ENCODE measurements at regions not wholly inside any gene's neighbourhood (a gene's known extent, or its start where the extent isn't known, plus 50 kb on each side); places are given as distances from the start of the nearest gene placed in this dataset.

DNA sequence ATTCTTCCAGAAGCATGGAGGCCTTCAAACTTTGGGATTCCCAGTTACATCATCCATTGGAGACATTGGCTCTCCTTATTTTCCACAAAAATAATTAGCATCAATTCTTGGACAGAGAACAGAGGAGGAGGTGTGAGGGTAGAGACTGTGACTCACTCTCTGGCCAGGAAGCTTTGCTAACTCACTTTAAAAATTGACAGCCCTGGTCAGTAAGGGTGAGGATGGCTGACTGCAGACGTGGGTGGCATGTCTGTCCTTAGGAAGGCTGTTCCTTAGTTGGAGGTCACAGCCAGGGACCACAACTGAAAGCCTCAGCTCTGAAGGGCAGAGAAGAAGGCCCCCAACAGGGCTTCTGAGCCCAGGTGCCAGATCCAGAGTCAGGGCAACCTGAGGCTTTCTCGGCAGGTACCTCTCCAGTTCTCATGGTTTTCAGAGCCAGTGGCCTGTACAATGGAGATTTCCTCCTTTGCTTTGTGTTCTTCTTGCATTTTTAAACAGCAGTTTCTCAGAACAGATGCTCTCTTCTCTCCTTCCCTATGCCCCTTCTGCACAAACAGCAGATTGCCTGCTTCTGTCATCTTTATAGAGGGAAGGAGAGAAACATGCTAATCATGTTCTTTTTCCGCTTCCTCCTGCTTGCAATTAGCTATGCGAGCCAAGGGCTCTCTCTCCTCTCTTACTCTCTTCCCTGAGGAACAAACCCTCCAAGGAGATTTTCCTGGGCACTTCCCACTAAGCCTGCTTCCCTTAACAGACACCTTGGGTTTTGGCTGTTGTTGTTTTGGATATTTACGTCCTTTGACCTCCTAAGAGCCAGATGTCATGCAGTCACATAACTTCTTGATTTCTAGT, 92.5 kb upstream of the ZNF366 start:
- H3K27ac ChIP-seq (replicated peaks) = peak overlapping the region; percentile 29
- peaks cover 14% of the 10 kb centered on the region for H3K9me3 ChIP-seq (replicated peaks)
- peaks cover 25% of the 10 kb centered on the region for H3K4me1 ChIP-seq
- no peaks in the 10 kb centered on the region for H3K27me3 ChIP-seq (ENCODE audit: low read depth)
- TF ChIP-seq, protein P1, sequence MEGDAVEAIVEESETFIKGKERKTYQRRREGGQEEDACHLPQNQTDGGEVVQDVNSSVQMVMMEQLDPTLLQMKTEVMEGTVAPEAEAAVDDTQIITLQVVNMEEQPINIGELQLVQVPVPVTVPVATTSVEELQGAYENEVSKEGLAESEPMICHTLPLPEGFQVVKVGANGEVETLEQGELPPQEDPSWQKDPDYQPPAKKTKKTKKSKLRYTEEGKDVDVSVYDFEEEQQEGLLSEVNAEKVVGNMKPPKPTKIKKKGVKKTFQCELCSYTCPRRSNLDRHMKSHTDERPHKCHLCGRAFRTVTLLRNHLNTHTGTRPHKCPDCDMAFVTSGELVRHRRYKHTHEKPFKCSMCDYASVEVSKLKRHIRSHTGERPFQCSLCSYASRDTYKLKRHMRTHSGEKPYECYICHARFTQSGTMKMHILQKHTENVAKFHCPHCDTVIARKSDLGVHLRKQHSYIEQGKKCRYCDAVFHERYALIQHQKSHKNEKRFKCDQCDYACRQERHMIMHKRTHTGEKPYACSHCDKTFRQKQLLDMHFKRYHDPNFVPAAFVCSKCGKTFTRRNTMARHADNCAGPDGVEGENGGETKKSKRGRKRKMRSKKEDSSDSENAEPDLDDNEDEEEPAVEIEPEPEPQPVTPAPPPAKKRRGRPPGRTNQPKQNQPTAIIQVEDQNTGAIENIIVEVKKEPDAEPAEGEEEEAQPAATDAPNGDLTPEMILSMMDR (IDR thresholded peaks at IDR 0.05; ENCODE audit: borderline replicate concordance) = no peak
- H3K4me3 ChIP-seq = no peak overlapping the region
- H3K36me3 ChIP-seq = no peaks in the 10 kb centered on the region
- intact Hi-C loops (cut with micrococcal nuclease) = no loop called here
- no peak for DNase-seq

DNA sequence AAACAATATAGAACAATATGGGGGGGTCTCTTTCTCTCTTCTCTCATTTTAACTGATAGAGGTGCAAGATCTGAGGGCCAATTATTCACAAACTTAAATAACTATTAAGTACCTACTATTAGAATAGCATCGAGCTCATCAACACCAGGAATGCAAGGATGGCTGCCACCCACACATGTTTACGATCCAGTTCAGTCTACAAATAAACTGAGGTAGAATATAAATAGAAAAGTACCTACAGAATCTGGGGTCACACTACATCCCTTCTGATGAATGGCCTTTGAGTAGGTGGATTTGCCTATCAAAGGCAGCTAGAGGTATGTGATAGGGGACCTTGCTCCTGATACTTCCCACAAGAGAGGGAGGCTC, 91.8 kb upstream of the ZNF366 start:
- no peak for DNase-seq
- H3K4me1 ChIP-seq = peaks cover 25% of the 10 kb centered on the region
- intact Hi-C loops (cut with micrococcal nuclease) = no loop called here
- H3K27ac ChIP-seq (replicated peaks) = peak overlapping the region; percentile 29
- H3K9me3 ChIP-seq (replicated peaks) = peaks cover 14% of the 10 kb centered on the region
- H3K36me3 ChIP-seq = no peaks in the 10 kb centered on the region
- H3K4me3 ChIP-seq = no peak overlapping the region
- TF ChIP-seq, protein P1 (IDR thresholded peaks at IDR 0.05; ENCODE audit: borderline replicate concordance) = no peak
- no peaks in the 10 kb centered on the region for H3K27me3 ChIP-seq (ENCODE audit: low read depth)

DNA sequence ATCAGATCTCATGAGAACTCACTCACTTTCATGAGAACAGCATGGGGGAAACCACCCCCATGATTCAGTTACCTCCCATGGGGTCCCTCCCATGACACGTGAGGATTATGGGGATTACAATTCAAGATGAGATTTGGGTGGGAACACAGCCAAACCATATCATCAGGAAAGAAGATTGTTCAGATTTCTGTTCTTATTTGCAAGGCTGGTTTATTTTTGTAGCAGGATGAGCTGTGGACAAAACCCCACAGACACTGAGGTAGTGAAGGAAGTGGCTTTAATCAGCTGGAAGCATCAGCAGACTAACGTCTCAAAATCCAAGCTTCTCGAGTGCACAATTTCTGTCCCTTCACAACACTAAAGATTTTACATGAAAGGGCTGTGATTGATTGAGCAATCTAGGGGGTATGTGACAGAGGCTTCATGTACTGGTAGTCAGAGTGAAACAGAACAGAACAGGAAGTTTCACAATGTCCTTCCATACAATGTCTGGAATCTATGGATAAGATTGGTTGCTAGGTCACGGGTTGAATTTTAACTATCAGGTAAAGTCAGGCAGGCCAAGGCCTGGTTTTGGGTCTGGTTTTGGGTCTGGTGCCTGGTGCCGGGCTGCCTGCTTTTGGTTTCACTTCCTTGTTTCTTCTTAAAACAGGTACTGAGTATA, 91.3 kb upstream of the ZNF366 start:
- peaks cover 14% of the 10 kb centered on the region for H3K9me3 ChIP-seq (replicated peaks)
- intact Hi-C loops (cut with micrococcal nuclease) = no loop called here
- DNase-seq = no peak
- H3K27ac ChIP-seq (replicated peaks) = peak overlapping the region; percentile 34
- TF ChIP-seq, protein P1 (IDR thresholded peaks at IDR 0.05; ENCODE audit: borderline replicate concordance) = no peak
- no peak overlapping the region for H3K4me3 ChIP-seq
- peaks cover 25% of the 10 kb centered on the region for H3K4me1 ChIP-seq
- H3K27me3 ChIP-seq (ENCODE audit: low read depth) = no peaks in the 10 kb centered on the region
- no peaks in the 10 kb centered on the region for H3K36me3 ChIP-seq

DNA sequence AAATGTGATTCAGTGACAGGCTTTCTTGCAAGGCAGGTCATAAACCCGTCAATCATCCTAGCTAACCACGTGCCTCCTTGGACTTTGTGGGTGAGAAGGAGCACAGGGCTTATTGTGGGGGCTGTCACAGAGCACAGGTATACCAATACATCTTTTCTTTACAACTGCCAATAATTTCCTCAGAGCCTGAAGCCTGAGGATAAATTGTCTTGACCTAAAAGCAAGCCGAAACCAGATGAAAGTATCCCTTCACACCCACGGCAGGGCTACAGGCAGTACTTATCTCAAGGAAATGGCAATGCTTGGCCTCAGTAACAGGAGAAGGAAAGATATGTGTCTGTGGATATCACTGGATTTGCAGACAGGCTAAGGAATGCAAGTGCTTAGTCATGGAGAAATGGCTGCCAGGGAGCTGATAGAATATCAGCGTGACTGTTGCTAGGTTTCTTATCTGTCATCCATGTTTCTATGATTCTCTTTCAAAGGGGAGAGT, 90.3 kb upstream of the ZNF366 start:
- DNase-seq = no peak
- no peak overlapping the region for H3K4me3 ChIP-seq
- TF ChIP-seq, protein P1 (IDR thresholded peaks at IDR 0.05; ENCODE audit: borderline replicate concordance) = no peak
- H3K9me3 ChIP-seq (replicated peaks) = peaks cover 14% of the 10 kb centered on the region
- intact Hi-C loops (cut with micrococcal nuclease) = no loop called here
- no peaks in the 10 kb centered on the region for H3K36me3 ChIP-seq
- peak overlapping the region; percentile 34 for H3K27ac ChIP-seq (replicated peaks)
- H3K4me1 ChIP-seq = peaks cover 25% of the 10 kb centered on the region
- no peaks in the 10 kb centered on the region for H3K27me3 ChIP-seq (ENCODE audit: low read depth)

DNA sequence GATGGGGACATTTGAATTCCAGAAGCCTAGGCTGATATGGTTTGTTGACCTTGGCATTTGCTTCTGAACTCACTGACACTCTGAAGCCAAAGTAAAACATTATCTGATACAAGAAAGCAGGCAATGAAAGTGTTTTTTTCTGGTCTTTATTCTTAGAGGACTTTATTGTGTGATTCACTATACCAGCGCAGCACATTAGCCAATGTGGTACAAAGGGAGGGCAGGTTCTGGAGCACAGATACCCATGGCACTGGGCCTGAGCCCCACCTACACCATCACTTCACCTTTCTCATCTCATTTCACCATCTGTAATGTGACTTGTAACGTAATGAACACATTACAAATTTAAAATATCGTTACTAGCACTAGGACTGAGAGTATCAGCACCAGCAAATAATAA, 89.7 kb upstream of the ZNF366 start:
- H3K4me1 ChIP-seq = peaks cover 25% of the 10 kb centered on the region
- peak overlapping the region; percentile 24 for H3K27ac ChIP-seq (replicated peaks)
- peaks cover 14% of the 10 kb centered on the region for H3K9me3 ChIP-seq (replicated peaks)
- TF ChIP-seq, protein P1 (IDR thresholded peaks at IDR 0.05; ENCODE audit: borderline replicate concordance) = no peak
- no peaks in the 10 kb centered on the region for H3K36me3 ChIP-seq
- intact Hi-C loops (cut with micrococcal nuclease) = no loop called here
- H3K4me3 ChIP-seq = no peak overlapping the region
- no peak for DNase-seq
- no peaks in the 10 kb centered on the region for H3K27me3 ChIP-seq (ENCODE audit: low read depth)
